Activated naive CD8-positive, alpha-beta T cell treated with anti-CD3 and anti-CD28 coated beads, Interleukin-2, amount 10 ng/mL, durations not matched to agents 7 days and 5 days (primary cell): ENCODE measurements at regions not wholly inside any gene's neighbourhood (a gene's known extent, or its start where the extent isn't known, plus 50 kb on each side); places are given as distances from the start of the nearest gene placed in this dataset.
"Not testable (repeated sequence)": the region's sequence is repeated elsewhere in the genome, so short reads cannot be mapped to it uniquely, and the experiment has no call there.

Source experiments
- ATAC-seq: fragments of 150-1000 bp; cut with Tn5 transposase; one replicate; pipeline ENCODE4 v1.10.0; 2021; ENCODE audit warnings: low read depth, moderate library complexity
- POLR2A ChIA-PET: fragments of 350-600 bp; sonication (Branson Sonifier 250); formaldehyde crosslinking; loops from one replicate; lab custom pipeline; 2021; ENCODE audit warnings: antibody characterized with exemption; lab: Charles Lee
- DNase-seq: peaks from one replicate; pipeline ENCODE4 v3.0.0; 2021
- H3K27ac Mint-ChIP-seq: one replicate; pipeline ENCODE4 v1.8.0; 2022; ENCODE audit warnings: mild to moderate bottlenecking, mixed read lengths
- H3K27me3 Mint-ChIP-seq: one replicate; pipeline ENCODE4 v1.8.0; 2022; ENCODE audit warnings: mild to moderate bottlenecking, moderate library complexity, mixed read lengths
- H3K36me3 Mint-ChIP-seq: one replicate; pipeline ENCODE4 v1.8.0; 2021; ENCODE audit warnings: mild to moderate bottlenecking, mixed read lengths
- H3K4me1 Mint-ChIP-seq: one replicate; pipeline ENCODE4 v1.8.0; 2021; ENCODE audit warnings: mixed read lengths
- H3K4me3 Mint-ChIP-seq: one replicate; pipeline ENCODE4 v1.8.0; 2022; ENCODE audit warnings: mild to moderate bottlenecking, moderate library complexity, mixed read lengths
- H3K9me3 Mint-ChIP-seq: one replicate; pipeline ENCODE4 v1.8.0; 2021; ENCODE audit warnings: mixed read lengths

GRCh38 chr6:144666781-144667180 lies 381.6 kb downstream of the UTRN start:
- peaks cover 11% of the 10 kb centered on the region for H3K4me1 Mint-ChIP-seq
- H3K27me3 Mint-ChIP-seq, result no peaks in the 10 kb centered on the region
- H3K36me3 Mint-ChIP-seq, result peaks cover 40% of the 10 kb centered on the region
- peaks cover 11% of the 10 kb centered on the region for H3K9me3 Mint-ChIP-seq
- ATAC-seq, result no peak
- POLR2A ChIA-PET, result no interaction called here
- no peak overlapping the region for H3K27ac Mint-ChIP-seq
- H3K4me3 Mint-ChIP-seq, result no peak overlapping the region
- no peak for DNase-seq

- POLR2A ChIA-PET, result no interaction called here
- no peak overlapping the region for H3K27ac Mint-ChIP-seq
- no peak overlapping the region for H3K4me3 Mint-ChIP-seq
- peaks cover 20% of the 10 kb centered on the region for H3K4me1 Mint-ChIP-seq
- ATAC-seq, result no peak
- no peak for DNase-seq
- H3K9me3 Mint-ChIP-seq, result peaks cover 19% of the 10 kb centered on the region
- H3K36me3 Mint-ChIP-seq, result peaks cover 43% of the 10 kb centered on the region
- no peaks in the 10 kb centered on the region for H3K27me3 Mint-ChIP-seq
Observed at GRCh38 chr6:144667532-144668503, 382.7 kb downstream of the UTRN start.

- Mint-ChIP-seq H3K4me1 (peaks cover 28% of the 10 kb centered on the region), H3K9me3 (peaks cover 31% of the 10 kb centered on the region), H3K36me3 (peaks cover 60% of the 10 kb centered on the region)
- DNase-seq, H3K4me3 Mint-ChIP-seq, H3K27me3 Mint-ChIP-seq, ATAC-seq, H3K27ac Mint-ChIP-seq: not testable (repeated sequence)
- POLR2A ChIA-PET, result interaction anchor here (0.7 kb wide), 1 partner anchor 18 kb away, joined by 3 read pairs; no protein-coding TSS in a partner anchor
Observed at GRCh38 chr6:144670259-144670658, 385.1 kb downstream of the UTRN start.

GRCh38 chr6:144673807-144674206 lies 388.7 kb downstream of the UTRN start:
- no peak for ATAC-seq
- POLR2A ChIA-PET, result no interaction called here

GRCh38 chr6:144675231-144675861 lies 390.2 kb downstream of the UTRN start:
- Mint-ChIP-seq H3K36me3 (peaks cover 66% of the 10 kb centered on the region), H3K4me1 (peaks cover 33% of the 10 kb centered on the region), H3K27me3 (no peaks in the 10 kb centered on the region), H3K9me3 (peaks cover 28% of the 10 kb centered on the region), H3K27ac (peak overlapping the region; percentile 39), H3K4me3 (peak overlapping the region; percentile 12)
- POLR2A ChIA-PET, result no interaction called here
- ATAC-seq (peak; percentile 54), DNase-seq (no peak)

More at GRCh38 chr6:144673807-144674206, 388.7 kb downstream of the UTRN start:
- Mint-ChIP-seq H3K27me3 (no peaks in the 10 kb centered on the region), H3K4me1 (peaks cover 31% of the 10 kb centered on the region), H3K36me3 (peaks cover 69% of the 10 kb centered on the region), H3K4me3 (no peak overlapping the region), H3K27ac (no peak overlapping the region), H3K9me3 (peaks cover 33% of the 10 kb centered on the region)
- no peak for DNase-seq

GRCh38 chr6:144676310-144676709 lies 391.2 kb downstream of the UTRN start:
- H3K27ac Mint-ChIP-seq, ATAC-seq, POLR2A ChIA-PET, H3K4me3 Mint-ChIP-seq, DNase-seq, H3K27me3 Mint-ChIP-seq: not testable (repeated sequence)
- Mint-ChIP-seq H3K9me3 (peaks cover 24% of the 10 kb centered on the region), H3K36me3 (peaks cover 65% of the 10 kb centered on the region), H3K4me1 (peaks cover 32% of the 10 kb centered on the region)

GRCh38 chr6:144677263-144677662 lies 392.1 kb downstream of the UTRN start:
- Mint-ChIP-seq H3K9me3 (peaks cover 21% of the 10 kb centered on the region), H3K36me3 (peaks cover 62% of the 10 kb centered on the region), H3K4me1 (peaks cover 25% of the 10 kb centered on the region)
- H3K4me3 Mint-ChIP-seq, ATAC-seq, POLR2A ChIA-PET, H3K27ac Mint-ChIP-seq, DNase-seq, H3K27me3 Mint-ChIP-seq: not testable (repeated sequence)

GRCh38 chr6:144678844-144679243 lies 393.7 kb downstream of the UTRN start:
- Mint-ChIP-seq H3K9me3 (peaks cover 14% of the 10 kb centered on the region), H3K4me1 (peaks cover 14% of the 10 kb centered on the region), H3K27ac (no peak overlapping the region), H3K36me3 (peaks cover 61% of the 10 kb centered on the region), H3K4me3 (no peak overlapping the region), H3K27me3 (no peaks in the 10 kb centered on the region)
- POLR2A ChIA-PET, result no interaction called here
- no peak for ATAC-seq
- DNase-seq, result no peak

- POLR2A ChIA-PET, result no interaction called here
- DNase-seq, result no peak
- H3K9me3 Mint-ChIP-seq, result peaks cover 18% of the 10 kb centered on the region
- H3K36me3 Mint-ChIP-seq, result peaks cover 68% of the 10 kb centered on the region
- ATAC-seq, result no peak
- H3K4me3 Mint-ChIP-seq, result no peak overlapping the region
- no peak overlapping the region for H3K27ac Mint-ChIP-seq
- no peaks in the 10 kb centered on the region for H3K27me3 Mint-ChIP-seq
- H3K4me1 Mint-ChIP-seq, result peaks cover 14% of the 10 kb centered on the region
Observed at GRCh38 chr6:144681334-144681733, 396.2 kb downstream of the UTRN start.

GRCh38 chr6:144683216-144684070 lies 398.3 kb downstream of the UTRN start:
- ATAC-seq, result no peak
- no peak for DNase-seq
- Mint-ChIP-seq H3K27me3 (no peaks in the 10 kb centered on the region), H3K4me3 (no peak overlapping the region), H3K4me1 (peaks cover 11% of the 10 kb centered on the region), H3K27ac (no peak overlapping the region), H3K36me3 (peaks cover 72% of the 10 kb centered on the region), H3K9me3 (peaks cover 27% of the 10 kb centered on the region)
- POLR2A ChIA-PET, result no interaction called here

GRCh38 chr6:144688713-144689112 lies 403.6 kb downstream of the UTRN start:
- ATAC-seq (no peak), DNase-seq (no peak)
- Mint-ChIP-seq H3K4me1 (peaks cover 15% of the 10 kb centered on the region), H3K36me3 (peaks cover 79% of the 10 kb centered on the region), H3K4me3 (no peak overlapping the region), H3K27me3 (no peaks in the 10 kb centered on the region), H3K27ac (no peak overlapping the region), H3K9me3 (peaks cover 32% of the 10 kb centered on the region)
- POLR2A ChIA-PET, result no interaction called here

GRCh38 chr6:144689503-144690040 lies 404.4 kb downstream of the UTRN start:
- Mint-ChIP-seq H3K4me3 (no peak overlapping the region), H3K9me3 (peaks cover 32% of the 10 kb centered on the region), H3K36me3 (peaks cover 74% of the 10 kb centered on the region), H3K27me3 (no peaks in the 10 kb centered on the region), H3K27ac (no peak overlapping the region), H3K4me1 (peaks cover 20% of the 10 kb centered on the region)
- no peak for DNase-seq
- no peak for ATAC-seq
- POLR2A ChIA-PET, result no interaction called here

GRCh38 chr6:144690133-144690532 lies 405.0 kb downstream of the UTRN start:
- peaks cover 18% of the 10 kb centered on the region for H3K4me1 Mint-ChIP-seq
- DNase-seq, result no peak
- no peak overlapping the region for H3K27ac Mint-ChIP-seq
- H3K36me3 Mint-ChIP-seq, result peaks cover 71% of the 10 kb centered on the region
- no peaks in the 10 kb centered on the region for H3K27me3 Mint-ChIP-seq
- no peak overlapping the region for H3K4me3 Mint-ChIP-seq
- no peak for ATAC-seq
- peaks cover 30% of the 10 kb centered on the region for H3K9me3 Mint-ChIP-seq
- POLR2A ChIA-PET, result no interaction called here
